HG03066 (cell line): ENCODE measurements at regions not wholly inside any gene's neighbourhood (a gene's known extent, or its start where the extent isn't known, plus 50 kb on each side); places are given as distances from the start of the nearest gene placed in this dataset.
"Not testable (repeated sequence)": the region's sequence is repeated elsewhere in the genome, so short reads cannot be mapped to it uniquely, and the experiment has no call there.

ENCODE experiments used
- ATAC-seq: cut with Tn5 transposase; IDR thresholded peaks from one replicate; pipeline ENCODE4 v1.9.1; 2021; ENCODE audit warnings: low read depth; ENCODE audit not compliant: unreplicated experiment

- ATAC-seq: not testable (repeated sequence)
Measured at GRCh38 chr11:90972159-90972558, 749.3 kb upstream of the CHORDC1 start.

GRCh38 chr11:90947930-90948329 lies 725.1 kb upstream of the CHORDC1 start:
- no peak for ATAC-seq

- no peak for ATAC-seq
Measured at GRCh38 chr11:90930252-90930651, 707.4 kb upstream of the CHORDC1 start.

- ATAC-seq: no peak
Measured at GRCh38 chr11:90919332-90919731, 696.5 kb upstream of the CHORDC1 start.

GRCh38 chr11:90916706-90917105 lies 693.9 kb upstream of the CHORDC1 start:
- no peak for ATAC-seq

- ATAC-seq: no peak
Measured at GRCh38 chr11:90913131-90913668, 690.4 kb upstream of the CHORDC1 start.

- ATAC-seq: no peak
Measured at GRCh38 chr11:90912631-90913030, 689.8 kb upstream of the CHORDC1 start.

- no peak for ATAC-seq
Measured at GRCh38 chr11:90911192-90911591, 688.3 kb upstream of the CHORDC1 start.

GRCh38 chr11:90908074-90908473 lies 685.2 kb upstream of the CHORDC1 start:
- no peak for ATAC-seq

GRCh38 chr11:90895850-90896249 lies 673.0 kb upstream of the CHORDC1 start:
- no peak for ATAC-seq

GRCh38 chr11:90890347-90890746 lies 667.5 kb upstream of the CHORDC1 start:
- ATAC-seq: no peak

GRCh38 chr11:90884181-90884580 lies 661.3 kb upstream of the CHORDC1 start:
- ATAC-seq: no peak

- ATAC-seq: no peak
Measured at GRCh38 chr11:90874986-90875385, 652.1 kb upstream of the CHORDC1 start.

- ATAC-seq: no peak
Measured at GRCh38 chr11:90874281-90874680, 651.4 kb upstream of the CHORDC1 start.

- no peak for ATAC-seq
Measured at GRCh38 chr11:90867416-90867815, 644.6 kb upstream of the CHORDC1 start.

GRCh38 chr11:90856790-90857189 lies 633.9 kb upstream of the CHORDC1 start:
- no peak for ATAC-seq

- no peak for ATAC-seq
Measured at GRCh38 chr11:90855531-90855930, 632.7 kb upstream of the CHORDC1 start.

- no peak for ATAC-seq
Measured at GRCh38 chr11:90851196-90851595, 628.3 kb upstream of the CHORDC1 start.

GRCh38 chr11:90849312-90849711 lies 626.5 kb upstream of the CHORDC1 start:
- ATAC-seq: no peak

- no peak for ATAC-seq
Measured at GRCh38 chr11:90847268-90847886, 624.5 kb upstream of the CHORDC1 start.

GRCh38 chr11:90846628-90847027 lies 623.8 kb upstream of the CHORDC1 start:
- ATAC-seq: no peak

- no peak for ATAC-seq
Measured at GRCh38 chr11:90845799-90846198, 623.0 kb upstream of the CHORDC1 start.

GRCh38 chr11:90845126-90845525 lies 622.3 kb upstream of the CHORDC1 start:
- no peak for ATAC-seq
